ENCODE measurements at regions not wholly inside any gene's neighbourhood (a gene's known extent, or its start where the extent isn't known, plus 50 kb on each side); places are given as distances from the start of the nearest gene placed in this dataset.

DNA sequence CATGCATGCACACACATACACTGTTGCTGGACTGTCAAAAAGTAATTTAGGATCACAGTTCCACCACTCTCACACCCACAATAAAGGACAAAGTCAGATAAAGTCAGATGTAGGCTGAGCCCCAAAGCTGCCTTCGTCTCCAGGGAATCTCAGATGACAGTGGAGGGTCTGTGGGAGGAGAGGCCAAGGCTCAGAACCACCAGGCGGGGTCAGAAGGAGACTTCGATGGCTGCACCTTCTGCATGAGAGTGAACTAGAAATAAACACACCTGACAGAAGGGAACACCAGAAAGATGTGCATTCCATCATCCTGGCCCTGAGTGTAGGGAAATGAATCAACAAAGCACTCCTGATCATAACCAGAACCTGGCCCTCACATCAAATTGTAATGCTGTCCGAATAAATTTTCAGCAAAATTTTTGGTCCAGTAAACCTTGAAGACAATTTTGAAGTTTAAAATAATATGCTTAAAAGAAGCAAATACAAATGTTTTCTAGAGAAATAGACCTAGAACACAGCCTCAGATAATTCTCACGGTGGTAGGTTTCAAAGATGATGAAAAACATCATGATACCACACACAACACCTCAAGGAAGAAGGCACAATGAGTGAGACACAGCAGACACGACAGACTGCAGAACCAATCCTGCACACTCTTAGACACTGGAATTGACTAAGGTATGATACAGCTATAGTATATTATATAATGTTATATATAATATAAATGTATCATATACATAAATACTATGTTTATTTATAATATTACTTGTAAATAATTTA, 269.8 kb upstream of the KLF6 start:
- no peak for TF ChIP-seq TAF1 (conservative IDR thresholded peaks at IDR 0.05)
- TF ChIP-seq, protein P1, sequence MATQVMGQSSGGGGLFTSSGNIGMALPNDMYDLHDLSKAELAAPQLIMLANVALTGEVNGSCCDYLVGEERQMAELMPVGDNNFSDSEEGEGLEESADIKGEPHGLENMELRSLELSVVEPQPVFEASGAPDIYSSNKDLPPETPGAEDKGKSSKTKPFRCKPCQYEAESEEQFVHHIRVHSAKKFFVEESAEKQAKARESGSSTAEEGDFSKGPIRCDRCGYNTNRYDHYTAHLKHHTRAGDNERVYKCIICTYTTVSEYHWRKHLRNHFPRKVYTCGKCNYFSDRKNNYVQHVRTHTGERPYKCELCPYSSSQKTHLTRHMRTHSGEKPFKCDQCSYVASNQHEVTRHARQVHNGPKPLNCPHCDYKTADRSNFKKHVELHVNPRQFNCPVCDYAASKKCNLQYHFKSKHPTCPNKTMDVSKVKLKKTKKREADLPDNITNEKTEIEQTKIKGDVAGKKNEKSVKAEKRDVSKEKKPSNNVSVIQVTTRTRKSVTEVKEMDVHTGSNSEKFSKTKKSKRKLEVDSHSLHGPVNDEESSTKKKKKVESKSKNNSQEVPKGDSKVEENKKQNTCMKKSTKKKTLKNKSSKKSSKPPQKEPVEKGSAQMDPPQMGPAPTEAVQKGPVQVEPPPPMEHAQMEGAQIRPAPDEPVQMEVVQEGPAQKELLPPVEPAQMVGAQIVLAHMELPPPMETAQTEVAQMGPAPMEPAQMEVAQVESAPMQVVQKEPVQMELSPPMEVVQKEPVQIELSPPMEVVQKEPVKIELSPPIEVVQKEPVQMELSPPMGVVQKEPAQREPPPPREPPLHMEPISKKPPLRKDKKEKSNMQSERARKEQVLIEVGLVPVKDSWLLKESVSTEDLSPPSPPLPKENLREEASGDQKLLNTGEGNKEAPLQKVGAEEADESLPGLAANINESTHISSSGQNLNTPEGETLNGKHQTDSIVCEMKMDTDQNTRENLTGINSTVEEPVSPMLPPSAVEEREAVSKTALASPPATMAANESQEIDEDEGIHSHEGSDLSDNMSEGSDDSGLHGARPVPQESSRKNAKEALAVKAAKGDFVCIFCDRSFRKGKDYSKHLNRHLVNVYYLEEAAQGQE (IDR thresholded peaks at IDR 0.05), result no peak
- TF ChIP-seq YY1 (IDR thresholded peaks at IDR 0.05), result no peak
- no peak for TF ChIP-seq NR2F2 (IDR thresholded peaks at IDR 0.05)
- TF ChIP-seq FOXA1 (IDR thresholded peaks at IDR 0.05), result no peak
- TF ChIP-seq GABPA (IDR thresholded peaks at IDR 0.05 in 1 of 2, conservative IDR thresholded peaks at IDR 0.05 in 1 of 2), result no peak
- no peak for TF ChIP-seq SP1 (IDR thresholded peaks at IDR 0.05)
- no peak for TF ChIP-seq JUND (IDR thresholded peaks at IDR 0.05)
- H3K27me3 ChIP-seq (ENCODE audit: control insufficient read depth in 4 of 4, insufficient read depth in 4 of 4, low read length in 3 of 4), result no peaks in the 10 kb centered on the region
- H3K36me3 ChIP-seq (ENCODE audit: control insufficient read depth in 4 of 4, insufficient read depth in 3 of 4, low read depth in 1 of 4, low read length in 3 of 4), result no peaks in the 10 kb centered on the region
- H3K9me3 ChIP-seq (ENCODE audit: control insufficient read depth in 4 of 4, low read length in 3 of 4), result no peaks in the 10 kb centered on the region
- 85% methylated on average over 6 of the region's 6 CpGs for WGBS
- no peaks in the 10 kb centered on the region for H3K4me1 ChIP-seq (ENCODE audit: control insufficient read depth in 4 of 4, insufficient read depth in 4 of 4, low read length in 3 of 4)
- DNase-seq (ENCODE audit: low spot score), result no peak
- H3K27ac ChIP-seq (ENCODE audit: low read depth in 1 of 2, low read length in 2 of 2), result no peak overlapping the region
- no peak overlapping the region for H3K9ac ChIP-seq (ENCODE audit: low read depth in 1 of 2, low read length in 2 of 2)
- H3K4me3 ChIP-seq (ENCODE audit: low read depth in 1 of 3, low read length in 3 of 3), result no peak overlapping the region

DNA sequence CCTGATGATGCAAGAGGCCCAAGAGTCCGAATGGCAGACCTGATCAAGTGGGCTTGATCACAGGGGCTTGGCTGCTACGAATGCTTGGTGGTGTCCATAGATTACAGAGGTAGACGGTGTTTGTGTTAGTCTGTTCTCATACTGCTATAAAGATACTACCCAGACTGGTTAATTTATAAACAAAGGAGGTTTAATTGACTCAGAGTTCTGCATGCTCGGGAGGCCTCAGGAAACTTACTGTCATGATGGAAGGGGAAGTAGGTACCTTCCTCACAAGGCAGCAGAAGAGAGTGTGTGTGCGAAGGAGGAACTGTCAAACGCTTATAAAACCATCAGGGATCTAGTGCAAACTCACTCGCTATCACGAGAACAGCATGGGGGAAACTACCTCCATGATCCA, 268.9 kb upstream of the KLF6 start:
- no peak for TF ChIP-seq FOXA2 (IDR thresholded peaks at IDR 0.05)
- TF ChIP-seq HNF4A (conservative IDR thresholded peaks at IDR 0.05), result no peak
- no peak for TF ChIP-seq FOXA1 (IDR thresholded peaks at IDR 0.05)
- TF ChIP-seq RAD21 (IDR thresholded peaks at IDR 0.05), result no peak
- TF ChIP-seq, protein P2, sequence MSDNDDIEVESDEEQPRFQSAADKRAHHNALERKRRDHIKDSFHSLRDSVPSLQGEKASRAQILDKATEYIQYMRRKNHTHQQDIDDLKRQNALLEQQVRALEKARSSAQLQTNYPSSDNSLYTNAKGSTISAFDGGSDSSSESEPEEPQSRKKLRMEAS (IDR thresholded peaks at IDR 0.05), result no peak
- no peak for TF ChIP-seq HNF4G (IDR thresholded peaks at IDR 0.05)
- TF ChIP-seq RXRA (IDR thresholded peaks at IDR 0.05), result no peak
- TF ChIP-seq EGR1 (IDR thresholded peaks at IDR 0.05; ENCODE audit: low read depth in 2 of 2), result no peak
- TF ChIP-seq, protein P1 (IDR thresholded peaks at IDR 0.05), result no peak
- TF ChIP-seq, protein P3, sequence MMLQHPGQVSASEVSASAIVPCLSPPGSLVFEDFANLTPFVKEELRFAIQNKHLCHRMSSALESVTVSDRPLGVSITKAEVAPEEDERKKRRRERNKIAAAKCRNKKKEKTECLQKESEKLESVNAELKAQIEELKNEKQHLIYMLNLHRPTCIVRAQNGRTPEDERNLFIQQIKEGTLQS (IDR thresholded peaks at IDR 0.05), result no peak
- TF ChIP-seq TAF1 (conservative IDR thresholded peaks at IDR 0.05), result no peak
- TF ChIP-seq, protein P4, sequence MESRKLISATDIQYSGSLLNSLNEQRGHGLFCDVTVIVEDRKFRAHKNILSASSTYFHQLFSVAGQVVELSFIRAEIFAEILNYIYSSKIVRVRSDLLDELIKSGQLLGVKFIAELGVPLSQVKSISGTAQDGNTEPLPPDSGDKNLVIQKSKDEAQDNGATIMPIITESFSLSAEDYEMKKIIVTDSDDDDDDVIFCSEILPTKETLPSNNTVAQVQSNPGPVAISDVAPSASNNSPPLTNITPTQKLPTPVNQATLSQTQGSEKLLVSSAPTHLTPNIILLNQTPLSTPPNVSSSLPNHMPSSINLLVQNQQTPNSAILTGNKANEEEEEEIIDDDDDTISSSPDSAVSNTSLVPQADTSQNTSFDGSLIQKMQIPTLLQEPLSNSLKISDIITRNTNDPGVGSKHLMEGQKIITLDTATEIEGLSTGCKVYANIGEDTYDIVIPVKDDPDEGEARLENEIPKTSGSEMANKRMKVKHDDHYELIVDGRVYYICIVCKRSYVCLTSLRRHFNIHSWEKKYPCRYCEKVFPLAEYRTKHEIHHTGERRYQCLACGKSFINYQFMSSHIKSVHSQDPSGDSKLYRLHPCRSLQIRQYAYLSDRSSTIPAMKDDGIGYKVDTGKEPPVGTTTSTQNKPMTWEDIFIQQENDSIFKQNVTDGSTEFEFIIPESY (IDR thresholded peaks at IDR 0.05), result no peak
- no peak for TF ChIP-seq YY1 (IDR thresholded peaks at IDR 0.05)
- no peak for TF ChIP-seq GABPA (IDR thresholded peaks at IDR 0.05 in 1 of 2, conservative IDR thresholded peaks at IDR 0.05 in 1 of 2)
- no peak for TF ChIP-seq JUND (IDR thresholded peaks at IDR 0.05)
- no peak for TF ChIP-seq SP1 (IDR thresholded peaks at IDR 0.05)
- H3K9me3 ChIP-seq (ENCODE audit: control insufficient read depth in 4 of 4, low read length in 3 of 4), result no peaks in the 10 kb centered on the region
- WGBS, result 78% methylated on average over 8 of the region's 8 CpGs
- H3K9ac ChIP-seq (ENCODE audit: low read depth in 1 of 2, low read length in 2 of 2), result no peak overlapping the region
- H3K36me3 ChIP-seq (ENCODE audit: control insufficient read depth in 4 of 4, insufficient read depth in 3 of 4, low read depth in 1 of 4, low read length in 3 of 4), result no peaks in the 10 kb centered on the region
- H3K27me3 ChIP-seq (ENCODE audit: control insufficient read depth in 4 of 4, insufficient read depth in 4 of 4, low read length in 3 of 4), result no peaks in the 10 kb centered on the region
- DNase-seq (ENCODE audit: low spot score), result no peak
- H3K27ac ChIP-seq (ENCODE audit: low read depth in 1 of 2, low read length in 2 of 2), result no peak overlapping the region
- H3K4me1 ChIP-seq (ENCODE audit: control insufficient read depth in 4 of 4, insufficient read depth in 4 of 4, low read length in 3 of 4), result no peaks in the 10 kb centered on the region
- no peak overlapping the region for H3K4me3 ChIP-seq (ENCODE audit: low read depth in 1 of 3, low read length in 3 of 3)

All from liver (tissue), 7 donors.